A673 (cell line): ENCODE measurements at regions not wholly inside any gene's neighbourhood (a gene's known extent, or its start where the extent isn't known, plus 50 kb on each side); places are given as distances from the start of the nearest gene placed in this dataset.

Source experiments
- CTCF ChIP-seq: fragments of 300-800, 200-600 bp; sonication (generic); conservative IDR thresholded peaks from 2 replicates; pipeline ENCODE4 v1.5.1; 2017; ENCODE audit warnings: low read depth, mild to moderate bottlenecking, antibody characterized with exemption, low read length, moderate library complexity, mixed read lengths
- EZH2 ChIP-seq: fragments of 200-600 bp; sonication (generic); IDR thresholded peaks from 2 replicates; pipeline ENCODE4 v1.6.1; 2017; ENCODE audit warnings: borderline replicate concordance, low read depth, mild to moderate bottlenecking, mixed read lengths, antibody characterized with exemption, low read length; ENCODE audit not compliant: poor library complexity, severe bottlenecking

- TF ChIP-seq CTCF (no peak), EZH2 (no peak)
Measured at GRCh38 chr2:14285812-14286211, 346.7 kb upstream of the LRATD1 start.
